Ishikawa (cell line): ENCODE measurements at regions not wholly inside any gene's neighbourhood (a gene's known extent, or its start where the extent isn't known, plus 50 kb on each side); places are given as distances from the start of the nearest gene placed in this dataset.
A peak's percentile ranks its signal among the peaks of the same experiment; 100 is the strongest.

Source experiments
- CREB1 ChIP-seq: IDR thresholded peaks from 2 replicates; pipeline ENCODE4 v1.6.1; 2012; ENCODE audit warnings: low read depth
- EP300 ChIP-seq: IDR thresholded peaks from 2 replicates; pipeline ENCODE4 v1.6.1; 2012; ENCODE audit warnings: borderline replicate concordance
- FOXM1 ChIP-seq: IDR thresholded peaks from 2 replicates; pipeline ENCODE4 v1.6.1; 2012; ENCODE audit warnings: low read depth, borderline replicate concordance
- MAX ChIP-seq: IDR thresholded peaks from 2 replicates; pipeline ENCODE4 v1.6.1; 2012
- RAD21 ChIP-seq: IDR thresholded peaks from 2 replicates; pipeline ENCODE4 v1.6.1; 2012; ENCODE audit warnings: low read depth
- TAF1 ChIP-seq: IDR thresholded peaks from 2 replicates; pipeline ENCODE4 v1.6.1; 2012; ENCODE audit warnings: low read depth, mild to moderate bottlenecking
- ZBTB7A ChIP-seq: IDR thresholded peaks from 2 replicates; pipeline ENCODE4 v1.6.1; 2012; ENCODE audit warnings: low read depth

DNA sequence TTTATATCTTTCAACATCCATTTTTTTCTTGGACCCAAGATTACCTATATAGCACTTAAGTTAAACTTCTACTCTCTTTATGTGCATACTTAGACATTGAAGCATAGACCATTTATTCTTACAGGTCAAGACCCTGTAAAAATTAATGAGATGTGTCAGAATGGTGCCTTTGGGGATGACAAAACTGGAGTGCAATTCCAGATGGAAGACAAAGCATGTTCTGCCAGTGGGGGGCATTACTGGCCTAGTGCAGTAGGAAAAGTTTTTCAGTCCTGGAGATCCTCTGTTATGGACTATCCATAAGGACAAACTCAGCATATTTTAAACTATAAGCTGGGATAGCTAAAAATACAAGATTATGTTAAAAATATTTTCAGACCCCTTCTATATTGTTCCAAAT is 57.8 kb upstream of the MMADHC start:
- TF ChIP-seq TAF1, result no peak
- TF ChIP-seq EP300, result no peak
- no peak for TF ChIP-seq ZBTB7A
- TF ChIP-seq FOXM1, result no peak
- no peak for TF ChIP-seq MAX
- 0 out of 2 replicates have a peak, but pooled peaks have one; percentile 7 for TF ChIP-seq RAD21
- no peak for TF ChIP-seq CREB1
